PC-3 (cell line): ENCODE measurements at regions not wholly inside any gene's neighbourhood (a gene's known extent, or its start where the extent isn't known, plus 50 kb on each side); places are given as distances from the start of the nearest gene placed in this dataset.

Source experiments
- CTCF ChIP-seq: fragments of 300-600 bp; sonication (generic); conservative IDR thresholded peaks from 2 replicates; pipeline ENCODE4 v1.5.1; 2017; ENCODE audit warnings: antibody characterized with exemption, low read depth, mild to moderate bottlenecking, low read length
- EZH2 ChIP-seq: fragments of 300-600 bp; sonication (generic); IDR thresholded peaks from one replicate; pipeline ENCODE4 v1.6.1; 2017; ENCODE audit warnings: antibody characterized with exemption, mild to moderate bottlenecking, low read length; ENCODE audit not compliant: unreplicated experiment

- TF ChIP-seq CTCF (no peak), EZH2 (no peak)
These were observed 175.8 kb downstream of the TENT4A start for GRCh38 chr5:6889030-6889429.
